ENCODE measurements at regions not wholly inside any gene's neighbourhood (a gene's known extent, or its start where the extent isn't known, plus 50 kb on each side); places are given as distances from the start of the nearest gene placed in this dataset.

DNA sequence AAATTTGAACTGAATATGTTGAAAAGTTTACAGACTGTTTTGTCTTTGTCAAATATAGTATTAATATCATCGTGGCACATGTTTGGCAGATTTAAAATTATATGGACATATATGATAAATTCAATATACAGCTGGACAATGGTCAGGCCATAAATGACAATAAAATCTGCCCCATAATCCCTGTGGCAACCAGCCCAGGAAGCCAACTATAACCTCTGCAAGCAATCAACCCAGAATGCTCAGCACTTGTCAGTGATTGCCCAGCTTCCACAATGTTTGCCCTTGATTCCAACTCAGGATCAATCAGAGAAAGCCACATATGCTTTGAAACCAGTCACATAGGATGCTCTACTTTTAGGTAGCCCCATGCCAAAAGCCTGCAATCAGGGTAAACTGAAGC, 671.9 kb downstream of the SUCLG1 start:
- no peak for DNase-seq (ENCODE audit: low spot score)

DNA sequence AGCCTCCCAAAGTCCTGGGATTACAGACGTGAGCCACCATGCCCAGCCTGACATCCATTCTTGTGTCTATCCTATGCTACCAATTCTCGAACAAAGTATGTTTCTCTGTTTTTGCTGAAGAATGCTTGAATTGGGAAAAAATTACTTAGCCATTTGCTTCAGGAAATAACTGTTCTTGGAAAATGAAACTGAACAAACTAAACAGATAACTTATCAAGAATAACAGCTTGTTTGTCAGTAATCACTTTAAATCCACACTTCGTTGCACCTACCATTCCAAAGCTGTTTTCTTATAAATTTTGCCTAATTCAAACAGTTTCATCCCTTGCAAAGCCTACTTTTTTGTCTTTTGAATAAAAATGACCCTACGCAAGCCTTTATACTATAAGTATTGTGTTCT, 672.9 kb downstream of the SUCLG1 start:
- DNase-seq (ENCODE audit: low spot score), result no peak

DNA sequence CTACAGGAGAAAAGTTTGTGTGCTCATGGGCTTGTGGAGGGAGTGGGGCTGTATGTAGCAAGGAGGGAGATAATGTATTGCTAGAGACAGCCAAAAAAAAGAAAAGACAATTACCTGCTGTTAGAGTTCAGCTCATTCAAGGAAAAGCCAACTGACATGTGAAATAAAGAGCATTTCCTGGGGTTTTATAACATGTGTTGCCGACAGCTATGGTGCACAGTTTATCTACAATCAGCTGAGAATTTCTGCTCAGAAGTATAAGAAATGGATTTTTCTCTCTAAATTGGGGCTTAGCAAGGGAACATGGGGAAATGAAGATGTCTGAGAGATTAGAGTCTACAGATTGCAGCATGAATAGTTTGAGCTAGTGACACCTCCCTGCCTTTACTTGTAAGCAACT, 674.1 kb downstream of the SUCLG1 start:
- no peak for DNase-seq (ENCODE audit: low spot score)

DNA sequence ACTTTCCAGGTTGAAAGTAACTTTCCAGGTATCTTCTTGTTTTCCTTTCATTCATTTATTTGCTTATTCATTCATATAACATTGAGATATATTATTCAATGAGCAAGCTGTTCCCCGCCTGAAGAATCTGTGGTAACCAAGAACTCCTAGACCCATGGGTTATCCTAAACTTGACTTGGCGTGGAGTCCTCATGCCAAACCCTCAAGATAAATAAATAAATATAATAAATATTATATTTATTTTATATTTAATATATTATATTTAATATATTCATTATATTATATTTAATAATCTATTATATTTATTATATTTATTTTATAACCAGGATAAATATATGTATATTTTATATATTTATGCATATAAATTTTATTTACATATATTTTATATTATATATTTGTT, 674.8 kb downstream of the SUCLG1 start:
- no peak for DNase-seq (ENCODE audit: low spot score)

DNA sequence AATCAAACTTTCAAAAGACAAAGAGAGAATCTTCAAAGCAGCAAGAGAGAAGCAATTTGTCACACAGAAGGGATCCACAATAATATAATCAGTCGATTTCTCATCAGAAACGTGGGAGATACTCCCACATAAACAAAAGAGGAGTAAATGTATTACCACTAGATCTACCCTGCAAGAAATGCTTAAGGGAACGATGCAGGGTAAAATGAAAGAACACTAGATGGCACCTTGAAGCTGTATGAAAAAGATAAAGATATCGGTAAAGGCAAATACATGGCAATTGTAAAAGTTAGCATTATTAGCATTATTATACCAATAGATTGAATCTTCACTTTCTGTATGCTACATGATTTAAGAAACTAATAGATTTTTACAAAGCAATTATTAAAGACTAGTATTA, 677.0 kb downstream of the SUCLG1 start:
- no peak for DNase-seq (ENCODE audit: low spot score)

DNA sequence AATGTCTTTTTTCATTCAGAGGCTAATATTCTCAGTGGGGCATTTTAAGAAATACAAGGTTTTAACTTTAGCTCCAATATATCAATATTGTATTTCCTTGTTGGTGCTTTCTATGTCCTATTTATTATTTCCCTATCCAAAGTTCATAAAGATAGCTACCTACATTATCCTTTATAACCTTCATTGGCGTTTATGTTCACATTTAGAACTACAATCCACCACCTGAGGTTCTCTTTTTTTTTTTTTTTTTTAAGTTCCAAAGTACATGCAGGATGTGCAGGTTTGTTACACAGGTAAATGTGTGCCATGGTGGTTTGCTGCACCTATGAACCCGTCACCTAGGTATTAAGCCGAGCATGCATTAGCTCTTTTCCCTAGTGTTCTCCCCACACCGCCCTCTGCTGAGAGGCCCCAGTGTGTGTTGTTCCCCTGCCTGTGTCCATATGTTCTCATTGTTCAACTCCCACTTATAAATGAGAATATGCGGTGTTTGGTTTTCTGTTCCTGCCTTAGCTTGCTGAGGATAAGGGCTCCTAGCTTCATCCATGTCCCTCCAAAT, 694.6 kb downstream of the SUCLG1 start:
- DNase-seq (ENCODE audit: low spot score), result no peak

DNA sequence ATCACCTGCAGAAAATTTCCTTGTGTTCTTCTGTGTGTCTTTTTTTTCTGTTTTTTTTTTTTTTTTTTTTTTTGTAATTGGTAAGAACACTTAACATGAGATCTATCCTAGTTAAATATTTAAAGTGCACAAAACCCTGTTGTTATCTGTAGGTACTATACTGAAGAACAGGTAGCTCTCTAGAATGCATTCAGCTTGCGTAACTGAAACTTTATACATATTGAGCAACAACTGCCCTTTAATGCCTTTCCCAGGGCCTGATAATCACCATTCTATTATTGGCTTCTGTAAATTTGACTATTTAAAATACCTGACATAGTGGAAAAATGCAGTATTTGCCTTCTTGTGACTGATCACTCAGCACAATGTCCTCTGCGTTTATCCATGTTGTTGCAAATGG, 701.8 kb downstream of the SUCLG1 start:
- no peak for DNase-seq (ENCODE audit: low spot score)

DNA sequence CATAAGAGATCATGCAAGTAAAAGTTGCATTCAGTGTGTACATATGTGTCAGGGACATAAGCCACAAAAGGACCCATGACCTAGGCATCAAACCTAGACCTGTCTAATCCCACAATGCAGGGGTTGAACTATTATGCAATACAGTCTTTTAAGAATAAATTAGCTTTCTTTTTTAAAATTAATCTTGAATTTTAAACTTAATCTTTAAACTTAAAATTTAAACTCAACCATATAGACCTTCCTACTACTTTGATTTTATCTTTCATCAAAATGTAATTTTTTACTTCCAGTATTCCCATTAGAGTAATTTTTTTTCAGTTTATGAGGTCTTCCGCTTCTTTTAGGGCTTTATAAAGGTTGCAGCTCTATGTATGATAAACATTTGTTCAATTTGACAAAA, 702.9 kb downstream of the SUCLG1 start:
- no peak for DNase-seq (ENCODE audit: low spot score)

DNA sequence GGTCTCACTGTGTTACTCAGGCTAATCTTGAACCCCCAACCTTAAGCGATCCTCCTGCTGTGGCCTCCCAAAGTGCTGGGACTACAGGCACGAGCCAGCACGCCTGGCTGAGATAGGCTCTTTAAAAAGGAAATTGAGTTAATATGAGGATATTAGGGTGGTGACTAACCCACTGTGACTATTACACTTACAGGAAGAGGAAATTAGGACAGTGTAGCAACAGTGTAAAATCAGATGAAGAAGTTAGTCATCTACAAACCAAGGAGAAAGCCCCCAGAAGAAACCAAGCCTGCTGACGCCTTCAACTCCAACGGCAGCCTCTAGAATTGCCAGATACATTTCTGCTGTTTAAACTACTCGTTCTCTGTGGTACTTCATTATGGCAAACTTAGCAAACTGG, 711.9 kb downstream of the SUCLG1 start:
- DNase-seq (ENCODE audit: low spot score), result no peak

DNA sequence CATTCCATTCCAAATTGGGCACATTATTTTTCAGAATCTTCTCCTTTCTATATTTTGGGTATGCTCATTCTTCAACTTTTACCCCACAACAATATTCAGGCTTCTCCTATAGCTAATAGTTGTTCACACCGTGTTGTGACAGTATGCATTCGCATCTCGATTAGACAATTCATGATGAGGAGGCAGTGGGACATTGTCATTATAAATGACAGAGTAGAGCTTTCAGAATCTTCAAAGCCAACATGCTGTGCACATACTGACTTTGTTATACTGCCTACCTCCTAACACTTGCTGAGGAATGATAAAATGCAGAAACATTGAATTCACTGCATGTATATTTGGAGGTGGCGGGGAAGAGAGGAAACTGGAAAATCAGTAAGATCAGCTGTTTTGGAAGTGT, 714.2 kb downstream of the SUCLG1 start:
- DNase-seq (ENCODE audit: low spot score), result no peak

DNA sequence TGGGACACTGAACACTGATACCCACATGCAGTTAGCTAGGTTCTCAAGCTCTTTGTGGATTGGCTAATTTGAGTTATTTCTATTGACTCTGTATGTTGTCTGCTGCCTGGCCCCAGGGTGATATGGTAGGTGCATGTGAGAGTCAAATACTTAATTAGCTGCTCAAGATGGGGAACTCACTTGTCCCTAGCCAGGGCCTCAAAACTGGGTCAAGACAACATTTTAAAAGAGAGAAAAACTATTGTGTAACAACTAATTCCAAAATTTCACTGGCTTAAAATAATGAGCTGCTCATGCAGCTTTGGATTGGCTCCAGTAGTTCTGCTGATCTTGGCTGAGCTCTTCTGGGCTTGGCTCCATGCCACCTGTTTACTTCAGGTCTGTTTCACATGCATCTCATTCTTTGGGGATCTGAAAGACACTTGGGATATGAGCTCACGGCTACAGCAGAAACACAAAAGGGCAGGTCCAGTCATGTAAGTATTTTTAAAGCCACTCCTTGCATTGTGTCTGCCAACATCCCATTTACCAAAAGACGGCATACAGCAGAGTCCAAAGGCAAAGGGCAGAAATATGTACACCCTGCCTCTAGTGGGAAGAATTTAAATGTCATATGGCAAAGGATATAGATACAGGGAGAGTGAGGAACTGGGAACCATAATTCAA, 716.8 kb downstream of the SUCLG1 start:
- no peak for DNase-seq (ENCODE audit: low spot score)

DNA sequence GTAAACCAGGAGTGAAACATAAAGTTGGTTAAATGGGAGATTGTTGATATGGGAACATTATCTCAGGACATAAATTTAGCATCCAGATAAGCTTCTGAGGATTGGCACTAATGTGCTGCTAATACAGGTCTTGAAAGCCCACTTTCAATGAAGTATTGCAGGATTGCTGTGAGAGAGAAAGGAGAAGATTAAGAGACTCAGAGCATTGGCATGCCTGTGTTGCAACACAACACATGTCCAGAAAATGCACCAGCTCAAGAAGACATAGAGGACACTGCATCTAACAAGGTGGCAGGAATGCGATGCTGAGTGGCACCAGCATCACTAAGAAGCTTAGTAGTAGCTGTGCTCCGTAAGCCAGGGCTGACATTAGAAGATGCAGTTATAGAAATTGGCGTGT, 728.9 kb downstream of the SUCLG1 start:
- peak; percentile 74 for DNase-seq (ENCODE audit: low spot score)

DNA sequence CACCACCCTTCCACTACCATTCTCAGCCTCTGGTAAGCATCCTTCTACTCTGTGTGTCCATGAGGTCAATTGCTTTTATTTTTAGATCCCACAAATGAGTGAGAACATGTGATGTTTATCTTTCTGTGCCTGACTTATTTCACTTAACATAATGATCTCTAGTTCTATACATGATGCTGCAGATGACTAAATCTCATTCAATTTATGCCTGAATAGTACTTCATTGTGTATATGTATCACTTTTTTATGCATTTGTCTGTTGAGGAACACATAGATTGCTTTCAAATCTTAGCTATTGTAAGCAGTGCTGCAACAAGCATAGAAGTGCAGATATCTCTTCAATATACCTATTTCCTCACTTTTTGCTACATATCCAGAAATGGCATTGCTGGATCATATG, 733.3 kb downstream of the SUCLG1 start:
- no peak for DNase-seq (ENCODE audit: low spot score)

DNA sequence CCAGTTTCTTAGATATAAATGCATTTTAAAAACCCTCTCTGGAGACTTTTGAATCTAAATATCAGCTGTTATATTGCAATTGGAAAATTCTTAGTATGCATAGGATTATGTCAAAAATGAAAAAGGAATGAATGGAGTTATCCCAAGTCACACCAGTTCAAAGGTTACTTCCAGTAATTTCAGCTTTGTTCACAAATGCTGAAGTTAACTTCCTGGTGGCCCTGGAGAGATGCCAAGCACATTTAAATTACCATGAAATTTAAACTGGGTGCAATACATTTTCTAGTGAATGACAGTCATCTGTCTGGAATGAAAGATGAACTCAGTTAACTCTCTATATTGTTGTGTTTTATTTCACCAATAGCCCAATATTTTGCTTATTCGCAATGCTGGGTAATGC, 753.9 kb downstream of the SUCLG1 start:
- no peak for DNase-seq (ENCODE audit: low spot score)

DNA sequence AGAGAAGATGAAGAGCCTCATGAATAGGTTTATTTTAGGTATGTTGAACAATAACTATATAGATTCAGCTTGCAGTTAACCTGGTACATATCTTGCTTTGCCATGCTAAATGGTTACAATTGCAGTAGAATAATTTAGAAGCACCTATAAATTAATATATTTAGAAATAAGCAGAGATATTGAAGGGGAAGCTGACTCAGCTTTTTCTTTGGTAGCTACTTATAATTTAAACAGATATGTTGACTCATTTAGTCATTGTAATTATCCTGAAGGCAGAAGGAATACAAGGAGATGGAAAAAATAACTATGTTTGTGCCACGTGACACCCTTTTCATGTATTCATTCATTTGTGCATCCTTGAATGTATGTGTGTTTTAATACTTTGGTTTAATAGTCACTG, 755.5 kb downstream of the SUCLG1 start:
- DNase-seq (ENCODE audit: low spot score), result no peak

DNA sequence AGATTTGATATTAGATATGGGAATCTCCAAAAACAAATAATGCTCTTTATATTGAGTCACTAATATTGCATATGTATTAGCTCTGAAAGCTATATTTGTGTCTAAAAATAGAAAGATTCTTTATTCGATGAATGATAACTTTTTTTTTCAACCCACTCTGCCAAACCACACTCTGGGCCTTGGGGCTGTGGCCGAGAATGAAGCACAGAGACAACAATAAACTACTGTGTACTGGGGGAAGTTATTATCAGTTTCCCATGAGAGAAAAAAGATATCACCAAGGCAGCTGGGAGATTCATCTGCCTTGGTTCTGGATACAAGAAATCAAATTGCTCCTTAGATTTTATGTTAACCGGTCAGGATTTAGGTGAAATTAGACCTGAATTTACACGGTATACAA, 762.2 kb downstream of the SUCLG1 start:
- DNase-seq (ENCODE audit: low spot score), result no peak

DNA sequence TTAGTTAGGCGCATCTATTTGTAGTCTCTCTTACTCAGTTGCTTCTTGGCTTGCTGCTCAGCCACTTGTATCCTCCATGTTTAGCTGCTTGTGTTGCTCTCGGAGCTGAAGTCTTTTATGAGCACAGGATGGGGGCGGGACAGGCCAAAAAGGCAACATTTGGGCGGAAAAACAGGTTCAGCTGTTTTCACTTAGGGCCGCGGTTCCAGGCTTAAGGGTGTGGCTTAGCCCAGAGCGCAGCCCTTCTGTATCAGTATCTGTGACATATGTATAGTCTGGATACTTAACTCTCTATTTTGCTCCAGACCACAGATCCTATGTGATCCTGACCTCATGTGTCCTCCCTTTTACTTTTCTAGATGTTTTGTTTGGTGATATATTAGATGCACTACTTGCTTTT, 763.5 kb downstream of the SUCLG1 start:
- no peak for DNase-seq (ENCODE audit: low spot score)

DNA sequence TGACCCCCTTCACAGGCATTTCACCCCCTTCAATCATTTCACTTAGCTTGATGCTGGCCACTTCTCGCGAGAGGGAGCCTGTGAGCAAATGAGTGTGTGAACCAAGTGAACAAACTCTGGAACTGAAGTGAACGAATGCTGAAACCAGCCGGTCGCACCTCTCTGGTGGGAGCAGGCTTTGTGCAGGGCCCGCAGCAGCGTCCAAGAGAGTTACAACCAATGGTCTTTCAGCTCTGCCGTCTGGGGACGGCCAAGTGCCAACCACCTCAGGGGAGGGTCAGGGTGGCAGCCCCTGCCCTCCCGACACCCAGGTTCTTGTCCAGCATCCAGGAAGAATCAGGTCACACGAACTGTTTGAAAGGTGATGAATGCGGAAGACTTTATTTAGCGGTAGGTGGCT, 764.0 kb downstream of the SUCLG1 start:
- no peak for DNase-seq (ENCODE audit: low spot score)

DNA sequence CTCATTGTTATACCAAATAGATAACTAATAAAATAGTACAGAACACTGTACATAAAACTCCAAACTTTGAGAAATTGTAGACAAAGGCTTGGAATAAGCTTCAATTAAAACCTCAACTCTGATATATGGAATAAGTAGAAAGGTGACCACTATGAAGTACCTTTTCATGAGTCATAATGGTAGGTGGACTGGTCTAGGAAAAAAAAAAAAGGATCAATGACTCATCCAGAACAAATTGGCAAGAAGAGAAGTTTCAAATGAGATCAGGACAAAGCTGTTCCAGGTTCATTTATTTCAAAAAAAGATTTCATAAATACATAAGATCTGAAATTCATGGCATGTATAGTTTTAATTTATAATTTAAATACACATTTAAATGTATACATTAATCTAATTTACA, 769.7 kb downstream of the SUCLG1 start:
- no peak for DNase-seq (ENCODE audit: low spot score)

DNA sequence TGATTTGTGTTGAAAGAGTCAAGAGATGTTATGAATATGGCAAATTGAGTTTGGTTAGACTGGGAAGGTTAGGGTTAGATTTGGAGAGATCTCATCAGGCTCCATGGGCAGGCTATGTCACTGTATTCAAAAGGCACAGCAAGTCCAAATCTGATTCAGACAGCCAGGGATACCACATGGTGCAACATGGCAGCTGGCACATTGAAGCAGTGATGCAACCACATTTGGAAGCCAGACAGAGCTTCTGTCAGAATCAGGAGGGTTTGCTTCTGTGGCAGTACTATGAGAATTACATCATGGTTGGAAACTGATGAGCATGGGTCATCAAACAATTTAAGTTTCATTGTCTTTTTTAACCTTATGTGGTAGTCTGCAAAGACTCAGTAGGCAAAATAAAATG, 772.2 kb downstream of the SUCLG1 start:
- DNase-seq (ENCODE audit: low spot score), result no peak

DNA sequence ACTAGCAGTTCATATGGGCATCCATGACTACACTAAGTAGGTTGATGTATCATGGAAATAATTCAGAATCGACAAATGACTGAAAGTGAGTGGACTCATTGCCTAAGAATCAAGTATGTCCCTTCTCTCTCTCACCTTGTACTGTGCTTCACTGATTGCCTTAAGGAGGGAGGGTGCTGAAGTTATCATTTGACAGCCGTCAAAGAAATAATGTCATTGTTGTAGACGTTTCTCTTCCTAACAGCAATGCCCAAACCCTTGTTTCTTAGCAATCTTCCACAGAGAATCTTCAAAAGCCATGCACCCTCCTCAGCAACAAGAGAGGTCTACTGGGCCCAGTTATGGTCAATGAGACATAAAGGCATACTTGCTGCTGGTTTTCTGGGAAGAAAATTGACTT, 785.0 kb downstream of the SUCLG1 start:
- DNase-seq (ENCODE audit: low spot score), result no peak

DNA sequence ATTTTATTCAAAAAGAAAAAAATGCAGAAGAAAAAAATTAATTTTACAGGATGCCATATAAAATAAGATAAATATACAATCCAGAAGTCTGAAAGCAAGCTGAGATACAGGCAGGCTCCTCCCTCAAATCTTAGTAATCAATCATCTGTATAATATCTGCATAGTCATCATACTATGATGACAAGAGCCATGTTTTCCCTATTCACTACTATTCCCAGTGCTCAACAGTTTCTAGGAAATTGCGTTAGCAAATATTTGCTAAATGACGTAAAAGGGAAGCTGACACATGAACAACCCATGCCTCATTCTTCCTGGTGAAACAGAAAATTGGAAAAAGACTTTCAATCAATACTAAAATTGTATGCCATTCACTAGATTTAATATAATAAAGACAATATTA, 793.2 kb downstream of the SUCLG1 start:
- DNase-seq (ENCODE audit: low spot score), result no peak

DNA sequence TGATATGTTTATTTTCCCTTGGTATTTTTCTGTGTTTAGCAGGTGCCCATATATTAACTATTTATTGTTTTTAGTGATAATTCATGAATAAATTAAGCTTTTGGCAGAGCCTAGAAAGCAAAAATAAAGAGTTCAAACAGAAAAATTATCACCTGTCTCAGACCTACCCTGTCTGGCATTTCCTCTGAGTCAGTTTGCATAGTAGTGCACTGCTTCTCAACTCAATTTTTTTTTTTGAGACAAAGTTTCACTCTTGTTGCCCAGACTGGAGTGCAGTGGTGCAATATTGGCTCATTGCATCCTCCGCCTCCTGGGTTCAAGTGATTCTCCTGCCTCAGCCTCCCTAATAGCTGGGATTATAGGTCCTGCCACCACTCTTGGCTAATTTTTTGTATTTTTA, 793.9 kb downstream of the SUCLG1 start:
- no peak for DNase-seq (ENCODE audit: low spot score)

DNA sequence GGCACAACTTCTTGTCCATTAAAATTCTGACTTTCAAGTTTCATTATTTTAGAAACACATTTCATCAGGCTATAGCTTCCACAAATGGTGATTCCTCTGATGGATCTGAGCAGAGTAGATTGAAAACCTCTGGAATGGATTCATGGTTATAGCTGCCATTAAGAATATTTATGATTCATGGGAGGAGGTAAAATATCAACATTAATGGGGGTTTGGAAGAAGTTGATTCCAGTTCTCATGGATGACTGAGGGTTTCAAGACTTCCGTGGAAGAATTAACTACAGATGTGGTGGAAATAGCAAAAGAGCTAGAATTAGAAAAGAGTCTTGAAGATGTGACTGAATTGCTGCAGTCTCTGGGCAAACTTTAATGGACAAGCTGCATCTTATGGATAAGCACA, 797.4 kb downstream of the SUCLG1 start:
- no peak for DNase-seq (ENCODE audit: low spot score)

Measured in umbilical cord (tissue), 1 donor.